ENCODE measurements at regions not wholly inside any gene's neighbourhood (a gene's known extent, or its start where the extent isn't known, plus 50 kb on each side); places are given as distances from the start of the nearest gene placed in this dataset.

GRCh38 chr13:22161871-22162270, 491.0 kb downstream of the FGF9 start:
- Histone ChIP-seq H3K9me3 (no peaks in the 10 kb centered on the region), H3K27me3 (no peaks in the 10 kb centered on the region), H3K27ac (no peak overlapping the region), H3K4me1 (no peaks in the 10 kb centered on the region), H3K4me3 (no peak overlapping the region), H3K36me3 (no peaks in the 10 kb centered on the region)
- intact Hi-C loops (cut with DNase I; ENCODE audit: low total_unique reads): no loop called here
- no peak for DNase-seq
- TF ChIP-seq, protein P1, sequence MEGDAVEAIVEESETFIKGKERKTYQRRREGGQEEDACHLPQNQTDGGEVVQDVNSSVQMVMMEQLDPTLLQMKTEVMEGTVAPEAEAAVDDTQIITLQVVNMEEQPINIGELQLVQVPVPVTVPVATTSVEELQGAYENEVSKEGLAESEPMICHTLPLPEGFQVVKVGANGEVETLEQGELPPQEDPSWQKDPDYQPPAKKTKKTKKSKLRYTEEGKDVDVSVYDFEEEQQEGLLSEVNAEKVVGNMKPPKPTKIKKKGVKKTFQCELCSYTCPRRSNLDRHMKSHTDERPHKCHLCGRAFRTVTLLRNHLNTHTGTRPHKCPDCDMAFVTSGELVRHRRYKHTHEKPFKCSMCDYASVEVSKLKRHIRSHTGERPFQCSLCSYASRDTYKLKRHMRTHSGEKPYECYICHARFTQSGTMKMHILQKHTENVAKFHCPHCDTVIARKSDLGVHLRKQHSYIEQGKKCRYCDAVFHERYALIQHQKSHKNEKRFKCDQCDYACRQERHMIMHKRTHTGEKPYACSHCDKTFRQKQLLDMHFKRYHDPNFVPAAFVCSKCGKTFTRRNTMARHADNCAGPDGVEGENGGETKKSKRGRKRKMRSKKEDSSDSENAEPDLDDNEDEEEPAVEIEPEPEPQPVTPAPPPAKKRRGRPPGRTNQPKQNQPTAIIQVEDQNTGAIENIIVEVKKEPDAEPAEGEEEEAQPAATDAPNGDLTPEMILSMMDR (IDR thresholded peaks at IDR 0.05): no peak
- TF ChIP-seq POLR2AphosphoS5 (IDR thresholded peaks at IDR 0.05) (no peak), POLR2A (IDR thresholded peaks at IDR 0.05) (no peak), EP300 (IDR thresholded peaks at IDR 0.05) (no peak)
- 80 to 86% (median 85%) methylated on average over 3 of the region's 3 CpGs for WGBS, 5 donors

DNA sequence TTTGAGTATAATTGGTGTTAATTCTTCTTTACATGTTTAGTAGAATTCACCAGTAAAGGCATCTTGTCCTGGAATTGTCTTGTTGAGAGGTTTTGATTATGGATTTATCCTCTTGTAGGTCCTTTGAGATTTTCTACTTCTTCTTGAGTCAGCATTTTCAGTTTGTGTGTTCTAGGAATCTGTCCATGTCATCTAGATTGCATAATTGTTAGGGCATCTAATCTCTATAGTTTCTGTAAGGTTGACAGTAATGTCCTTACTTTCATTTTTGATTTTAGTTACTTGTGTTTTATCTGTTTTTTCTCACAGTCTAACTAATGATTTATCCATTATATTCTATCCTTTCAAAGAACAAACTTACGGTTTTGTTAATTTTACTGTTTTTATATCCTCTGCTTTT, 492.0 kb downstream of the FGF9 start:
- H3K4me3 ChIP-seq: no peak overlapping the region
- intact Hi-C loops (cut with DNase I; ENCODE audit: low total_unique reads): no loop called here
- WGBS, 5 donors: 47 to 78% (median 53%) methylated on average over 1 of the region's 1 CpG
- no peaks in the 10 kb centered on the region for H3K9me3 ChIP-seq
- no peaks in the 10 kb centered on the region for H3K4me1 ChIP-seq
- no peak for DNase-seq
- no peak for TF ChIP-seq EP300 (IDR thresholded peaks at IDR 0.05)
- no peak for TF ChIP-seq POLR2A (IDR thresholded peaks at IDR 0.05)
- TF ChIP-seq, protein P1 (IDR thresholded peaks at IDR 0.05): no peak
- TF ChIP-seq POLR2AphosphoS5 (IDR thresholded peaks at IDR 0.05): no peak
- H3K27me3 ChIP-seq: no peaks in the 10 kb centered on the region
- H3K36me3 ChIP-seq: no peaks in the 10 kb centered on the region
- no peak overlapping the region for H3K27ac ChIP-seq

DNA sequence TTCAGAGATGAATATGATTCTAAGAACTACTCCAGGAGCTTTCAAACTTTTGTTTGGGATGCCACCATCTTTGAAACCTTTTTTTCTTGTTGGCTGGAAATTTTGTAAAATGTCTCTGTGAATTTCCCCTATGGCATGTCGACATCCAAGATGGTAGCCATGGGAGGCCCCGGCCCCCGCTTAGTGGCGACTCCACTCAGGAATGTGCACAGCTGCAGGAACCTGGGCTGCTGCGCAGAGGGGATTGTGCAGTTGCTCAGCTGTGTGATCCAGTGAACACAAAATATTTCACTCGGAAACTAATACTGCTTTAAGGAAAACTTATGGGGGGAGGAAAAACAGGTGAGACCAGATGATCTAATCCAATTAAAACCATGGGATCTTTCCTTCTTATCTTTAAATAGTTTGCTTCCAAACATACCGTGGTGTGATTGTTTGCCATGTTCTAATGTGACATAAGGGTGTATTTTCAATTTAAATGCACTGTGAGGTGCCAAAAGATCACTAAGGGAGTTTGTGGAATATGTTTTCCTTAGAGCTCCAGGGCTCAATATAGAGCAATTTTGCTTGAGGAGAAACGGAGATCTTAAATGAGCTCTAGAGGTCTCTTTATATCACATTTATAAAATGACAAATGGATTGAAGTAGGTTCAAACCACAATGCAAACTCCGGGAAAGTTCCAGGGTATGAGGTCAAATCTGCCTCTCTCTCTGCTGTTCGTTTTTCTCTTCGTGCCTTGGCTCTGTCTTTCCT, 497.7 kb downstream of the FGF9 start:
- Histone ChIP-seq H3K4me1 (no peaks in the 10 kb centered on the region), H3K4me3 (no peak overlapping the region), H3K9me3 (no peaks in the 10 kb centered on the region), H3K27ac (no peak overlapping the region), H3K27me3 (no peaks in the 10 kb centered on the region), H3K36me3 (no peaks in the 10 kb centered on the region)
- WGBS, 5 donors: 48 to 61% (median 49%) methylated on average over 11 of the region's 11 CpGs
- peak in 1 of 2 donors; percentile 35 for DNase-seq
- intact Hi-C loops (cut with DNase I; ENCODE audit: low total_unique reads): no loop called here
- TF ChIP-seq POLR2A (IDR thresholded peaks at IDR 0.05): no peak
- TF ChIP-seq, protein P1 (IDR thresholded peaks at IDR 0.05): no peak
- no peak for TF ChIP-seq POLR2AphosphoS5 (IDR thresholded peaks at IDR 0.05)
- no peak for TF ChIP-seq EP300 (IDR thresholded peaks at IDR 0.05)

GRCh38 chr13:22169473-22169872, 498.6 kb downstream of the FGF9 start:
- H3K4me3 ChIP-seq: no peak overlapping the region
- WGBS, 5 donors: 47 to 66% (median 57%) methylated on average over 2 of the region's 2 CpGs
- no peaks in the 10 kb centered on the region for H3K9me3 ChIP-seq
- no peak for DNase-seq
- H3K27ac ChIP-seq: no peak overlapping the region
- no peaks in the 10 kb centered on the region for H3K4me1 ChIP-seq
- H3K27me3 ChIP-seq: no peaks in the 10 kb centered on the region
- no peaks in the 10 kb centered on the region for H3K36me3 ChIP-seq
- intact Hi-C loops (cut with DNase I; ENCODE audit: low total_unique reads): no loop called here
- TF ChIP-seq EP300 (IDR thresholded peaks at IDR 0.05): no peak
- TF ChIP-seq, protein P1 (IDR thresholded peaks at IDR 0.05): no peak
- no peak for TF ChIP-seq POLR2AphosphoS5 (IDR thresholded peaks at IDR 0.05)
- TF ChIP-seq POLR2A (IDR thresholded peaks at IDR 0.05): no peak
